Amniotic epithelial cell (primary cell): ENCODE measurements at regions not wholly inside any gene's neighbourhood (a gene's known extent, or its start where the extent isn't known, plus 50 kb on each side); places are given as distances from the start of the nearest gene placed in this dataset.
"Not testable (repeated sequence)": the region's sequence is repeated elsewhere in the genome, so short reads cannot be mapped to it uniquely, and the experiment has no call there.

Experiments
- DNase-seq: peaks from one replicate; pipeline ENCODE4 v3.0.0-alpha.2; 2010; ENCODE audit warnings: low read depth

DNA sequence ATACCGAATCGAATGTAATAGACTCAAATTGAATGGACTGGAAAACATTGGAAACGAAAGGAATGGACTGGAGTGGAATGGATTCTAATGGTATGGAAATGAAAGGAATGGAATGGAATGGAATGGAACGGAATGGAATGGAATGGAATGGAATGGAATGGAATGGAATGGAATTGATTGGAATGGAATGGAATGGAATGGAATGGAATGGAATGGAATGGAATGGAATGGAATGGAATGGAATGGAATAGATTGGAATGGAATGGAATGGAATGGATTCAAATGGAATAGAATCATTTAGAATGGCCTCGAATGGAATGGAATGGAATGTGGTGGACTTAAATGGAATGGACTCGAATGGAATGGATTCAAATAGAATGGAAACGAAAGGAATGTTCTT, 1057.5 kb upstream of the USP9Y start:
- DNase-seq, result not testable (repeated sequence)

DNA sequence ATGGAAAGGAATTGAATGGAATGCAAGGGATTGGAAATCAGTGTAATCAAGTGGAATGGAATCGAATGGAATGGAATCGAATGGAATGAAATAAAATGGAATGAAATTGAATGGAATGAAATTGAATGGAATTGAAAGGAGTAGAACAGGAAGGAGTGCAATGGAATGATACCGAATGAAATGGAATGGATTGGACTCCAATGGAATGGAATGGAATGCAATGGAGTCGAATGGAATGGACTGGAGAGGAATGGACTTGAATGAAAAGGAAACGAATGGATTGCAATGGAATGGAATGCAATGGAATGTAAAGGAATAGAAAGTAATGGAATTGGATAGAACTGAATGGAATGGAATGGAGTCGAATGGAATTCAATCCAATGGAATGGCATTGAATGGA, 1032.8 kb upstream of the USP9Y start:
- peak; percentile 29 for DNase-seq
